ENCODE measurements at regions not wholly inside any gene's neighbourhood (a gene's known extent, or its start where the extent isn't known, plus 50 kb on each side); places are given as distances from the start of the nearest gene placed in this dataset.

GRCh38 chr10:121252756-121253155, 345.5 kb downstream of the FGFR2 start:
- DNase-seq = no peak
- Mint-ChIP-seq H3K4me3 (no peak overlapping the region), H3K36me3 (ENCODE audit: low read depth) (no peaks in the 10 kb centered on the region), H3K4me1 (no peaks in the 10 kb centered on the region), H3K27me3 (no peaks in the 10 kb centered on the region), H3K9me3 (no peaks in the 10 kb centered on the region), H3K27ac (no peak overlapping the region)
- POLR2A ChIA-PET = no interaction called here
- CTCF ChIA-PET = no interaction called here

GRCh38 chr10:121260377-121260776, 337.9 kb downstream of the FGFR2 start:
- Mint-ChIP-seq H3K27ac (no peak overlapping the region), H3K4me1 (no peaks in the 10 kb centered on the region), H3K36me3 (ENCODE audit: low read depth) (no peaks in the 10 kb centered on the region), H3K27me3 (no peaks in the 10 kb centered on the region), H3K4me3 (no peak overlapping the region), H3K9me3 (no peaks in the 10 kb centered on the region)
- ChIA-PET CTCF (no interaction called here), POLR2A (no interaction called here)
- no peak for DNase-seq

- POLR2A ChIA-PET = no interaction called here
These were observed 336.6 kb downstream of the FGFR2 start for GRCh38 chr10:121261665-121262064.

GRCh38 chr10:121262774-121263430, 335.3 kb downstream of the FGFR2 start:
- CTCF ChIA-PET = no interaction called here

More at GRCh38 chr10:121261665-121262064, 336.6 kb downstream of the FGFR2 start:
- H3K27ac Mint-ChIP-seq = no peak overlapping the region
- CTCF ChIA-PET = no interaction called here
- H3K36me3 Mint-ChIP-seq (ENCODE audit: low read depth) = no peaks in the 10 kb centered on the region
- no peaks in the 10 kb centered on the region for H3K4me1 Mint-ChIP-seq
- DNase-seq = no peak
- H3K4me3 Mint-ChIP-seq = no peak overlapping the region
- H3K9me3 Mint-ChIP-seq = no peaks in the 10 kb centered on the region
- no peaks in the 10 kb centered on the region for H3K27me3 Mint-ChIP-seq

GRCh38 chr10:121263431-121263783, 334.8 kb downstream of the FGFR2 start:
- no peak overlapping the region for H3K27ac Mint-ChIP-seq
- no peak overlapping the region for H3K4me3 Mint-ChIP-seq
- CTCF ChIA-PET = no interaction called here
- no peak for DNase-seq
- H3K4me1 Mint-ChIP-seq = no peaks in the 10 kb centered on the region
- POLR2A ChIA-PET = no interaction called here
- no peaks in the 10 kb centered on the region for H3K27me3 Mint-ChIP-seq
- no peaks in the 10 kb centered on the region for H3K36me3 Mint-ChIP-seq (ENCODE audit: low read depth)
- peaks cover 6% of the 10 kb centered on the region for H3K9me3 Mint-ChIP-seq

More at GRCh38 chr10:121262774-121263430, 335.3 kb downstream of the FGFR2 start:
- POLR2A ChIA-PET = no interaction called here
- Mint-ChIP-seq H3K36me3 (ENCODE audit: low read depth) (no peaks in the 10 kb centered on the region), H3K9me3 (peaks cover 2% of the 10 kb centered on the region), H3K27me3 (no peaks in the 10 kb centered on the region), H3K4me3 (no peak overlapping the region), H3K27ac (no peak overlapping the region), H3K4me1 (no peaks in the 10 kb centered on the region)
- no peak for DNase-seq

GRCh38 chr10:121265360-121266123, 332.7 kb downstream of the FGFR2 start:
- ChIA-PET CTCF (no interaction called here), POLR2A (no interaction called here)
- H3K9me3 Mint-ChIP-seq = peaks cover 7% of the 10 kb centered on the region
- no peak overlapping the region for H3K27ac Mint-ChIP-seq
- no peaks in the 10 kb centered on the region for H3K27me3 Mint-ChIP-seq
- no peak overlapping the region for H3K4me3 Mint-ChIP-seq
- H3K36me3 Mint-ChIP-seq (ENCODE audit: low read depth) = no peaks in the 10 kb centered on the region
- DNase-seq = no peak
- no peaks in the 10 kb centered on the region for H3K4me1 Mint-ChIP-seq

- peaks cover 7% of the 10 kb centered on the region for H3K9me3 Mint-ChIP-seq
- H3K4me3 Mint-ChIP-seq = no peak overlapping the region
- ChIA-PET CTCF (no interaction called here), POLR2A (no interaction called here)
- no peaks in the 10 kb centered on the region for H3K4me1 Mint-ChIP-seq
- H3K27ac Mint-ChIP-seq = no peak overlapping the region
- no peaks in the 10 kb centered on the region for H3K36me3 Mint-ChIP-seq (ENCODE audit: low read depth)
- no peak for DNase-seq
- H3K27me3 Mint-ChIP-seq = no peaks in the 10 kb centered on the region
These were observed 331.9 kb downstream of the FGFR2 start for GRCh38 chr10:121266370-121266769.

- no peaks in the 10 kb centered on the region for H3K36me3 Mint-ChIP-seq (ENCODE audit: low read depth)
- CTCF ChIA-PET = no interaction called here
These were observed 330.8 kb downstream of the FGFR2 start for GRCh38 chr10:121267236-121268003.

GRCh38 chr10:121268363-121268762, 329.9 kb downstream of the FGFR2 start:
- no peaks in the 10 kb centered on the region for H3K4me1 Mint-ChIP-seq
- H3K27me3 Mint-ChIP-seq = no peaks in the 10 kb centered on the region
- H3K4me3 Mint-ChIP-seq = no peak overlapping the region
- DNase-seq = no peak
- H3K9me3 Mint-ChIP-seq = peaks cover 7% of the 10 kb centered on the region
- H3K27ac Mint-ChIP-seq = no peak overlapping the region
- POLR2A ChIA-PET = no interaction called here
- CTCF ChIA-PET = no interaction called here
- H3K36me3 Mint-ChIP-seq (ENCODE audit: low read depth) = no peaks in the 10 kb centered on the region

More at GRCh38 chr10:121267236-121268003, 330.8 kb downstream of the FGFR2 start:
- POLR2A ChIA-PET = no interaction called here
- Mint-ChIP-seq H3K27ac (no peak overlapping the region), H3K9me3 (peaks cover 7% of the 10 kb centered on the region), H3K4me3 (no peak overlapping the region), H3K4me1 (no peaks in the 10 kb centered on the region), H3K27me3 (no peaks in the 10 kb centered on the region)
- DNase-seq = no peak

- Mint-ChIP-seq H3K4me3 (no peak overlapping the region), H3K27ac (no peak overlapping the region), H3K4me1 (no peaks in the 10 kb centered on the region), H3K36me3 (ENCODE audit: low read depth) (no peaks in the 10 kb centered on the region), H3K27me3 (no peaks in the 10 kb centered on the region), H3K9me3 (peaks cover 7% of the 10 kb centered on the region)
- CTCF ChIA-PET = no interaction called here
- POLR2A ChIA-PET = no interaction called here
- no peak for DNase-seq
These were observed 329.3 kb downstream of the FGFR2 start for GRCh38 chr10:121268863-121269432.

GRCh38 chr10:121270906-121271305, 327.3 kb downstream of the FGFR2 start:
- CTCF ChIA-PET = no interaction called here

GRCh38 chr10:121276046-121276445, 322.2 kb downstream of the FGFR2 start:
- CTCF ChIA-PET = no interaction called here
- POLR2A ChIA-PET = no interaction called here
- Mint-ChIP-seq H3K36me3 (ENCODE audit: low read depth) (no peaks in the 10 kb centered on the region), H3K27me3 (no peaks in the 10 kb centered on the region), H3K4me3 (no peak overlapping the region), H3K4me1 (no peaks in the 10 kb centered on the region), H3K9me3 (peaks cover 5% of the 10 kb centered on the region), H3K27ac (no peak overlapping the region)
- no peak for DNase-seq

More at GRCh38 chr10:121270906-121271305, 327.3 kb downstream of the FGFR2 start:
- no peak overlapping the region for H3K4me3 Mint-ChIP-seq
- H3K27ac Mint-ChIP-seq = no peak overlapping the region
- DNase-seq = no peak
- H3K27me3 Mint-ChIP-seq = no peaks in the 10 kb centered on the region
- no peaks in the 10 kb centered on the region for H3K4me1 Mint-ChIP-seq
- POLR2A ChIA-PET = no interaction called here
- no peaks in the 10 kb centered on the region for H3K36me3 Mint-ChIP-seq (ENCODE audit: low read depth)
- peaks cover 7% of the 10 kb centered on the region for H3K9me3 Mint-ChIP-seq

- no peak overlapping the region for H3K27ac Mint-ChIP-seq
- H3K27me3 Mint-ChIP-seq = no peaks in the 10 kb centered on the region
- no peaks in the 10 kb centered on the region for H3K4me1 Mint-ChIP-seq
- H3K36me3 Mint-ChIP-seq (ENCODE audit: low read depth) = no peaks in the 10 kb centered on the region
- ChIA-PET POLR2A (no interaction called here), CTCF (no interaction called here)
- DNase-seq = no peak
- peaks cover 5% of the 10 kb centered on the region for H3K9me3 Mint-ChIP-seq
- H3K4me3 Mint-ChIP-seq = no peak overlapping the region
These were observed 321.4 kb downstream of the FGFR2 start for GRCh38 chr10:121276822-121277221.

Data from activated CD4-positive, alpha-beta memory T cell treated with anti-CD3 and anti-CD28 coated beads, Interleukin-2, amount 10 ng/mL, durations not matched to agents 7 days and 5 days (primary cell).